ENCODE measurements at regions not wholly inside any gene's neighbourhood (a gene's known extent, or its start where the extent isn't known, plus 50 kb on each side); places are given as distances from the start of the nearest gene placed in this dataset.

DNA sequence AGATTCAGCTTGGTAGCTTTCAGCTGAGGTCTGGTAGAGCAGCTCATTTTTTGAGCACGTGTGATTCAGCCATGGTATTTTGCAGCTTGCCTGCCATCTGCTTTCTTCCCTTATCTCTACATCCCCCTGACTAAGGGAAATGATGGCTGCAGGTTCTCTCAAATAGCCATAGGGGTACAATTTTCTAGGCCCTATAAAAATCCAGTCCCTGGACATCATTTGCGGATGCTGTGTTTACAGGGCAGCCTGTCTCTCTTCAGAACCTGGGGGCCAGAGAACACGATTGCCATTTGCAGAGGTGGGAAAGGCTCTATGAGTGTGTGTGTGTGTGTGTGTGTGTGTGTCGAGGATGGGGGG lies 442.7 kb upstream of the MEIS1 start:
- no peaks in the 10 kb centered on the region for H3K36me3 ChIP-seq
- no peak overlapping the region for H3K4me3 ChIP-seq
- WGBS, 2 donors (ENCODE audit: low coverage in 1 of 2) = 48 to 54% methylated on average over 3 to 4 of the region's 4 CpGs
- no peak for DNase-seq
- TF ChIP-seq POLR2AphosphoS5 (IDR thresholded peaks at IDR 0.05) (no peak), POLR2A (IDR thresholded peaks at IDR 0.05) (no peak), EP300 (IDR thresholded peaks at IDR 0.05; ENCODE audit: low read depth) (no peak)
- TF ChIP-seq, protein P1, sequence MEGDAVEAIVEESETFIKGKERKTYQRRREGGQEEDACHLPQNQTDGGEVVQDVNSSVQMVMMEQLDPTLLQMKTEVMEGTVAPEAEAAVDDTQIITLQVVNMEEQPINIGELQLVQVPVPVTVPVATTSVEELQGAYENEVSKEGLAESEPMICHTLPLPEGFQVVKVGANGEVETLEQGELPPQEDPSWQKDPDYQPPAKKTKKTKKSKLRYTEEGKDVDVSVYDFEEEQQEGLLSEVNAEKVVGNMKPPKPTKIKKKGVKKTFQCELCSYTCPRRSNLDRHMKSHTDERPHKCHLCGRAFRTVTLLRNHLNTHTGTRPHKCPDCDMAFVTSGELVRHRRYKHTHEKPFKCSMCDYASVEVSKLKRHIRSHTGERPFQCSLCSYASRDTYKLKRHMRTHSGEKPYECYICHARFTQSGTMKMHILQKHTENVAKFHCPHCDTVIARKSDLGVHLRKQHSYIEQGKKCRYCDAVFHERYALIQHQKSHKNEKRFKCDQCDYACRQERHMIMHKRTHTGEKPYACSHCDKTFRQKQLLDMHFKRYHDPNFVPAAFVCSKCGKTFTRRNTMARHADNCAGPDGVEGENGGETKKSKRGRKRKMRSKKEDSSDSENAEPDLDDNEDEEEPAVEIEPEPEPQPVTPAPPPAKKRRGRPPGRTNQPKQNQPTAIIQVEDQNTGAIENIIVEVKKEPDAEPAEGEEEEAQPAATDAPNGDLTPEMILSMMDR (IDR thresholded peaks at IDR 0.05) = no peak
- no peaks in the 10 kb centered on the region for H3K9me3 ChIP-seq
- H3K4me1 ChIP-seq = no peaks in the 10 kb centered on the region
- no peaks in the 10 kb centered on the region for H3K27me3 ChIP-seq
- H3K27ac ChIP-seq = peak overlapping the region in 1 of 4 donors; percentile 34
- intact Hi-C loops (cut with DNase I; ENCODE audit: low total_unique reads) = no loop called here
- in situ Hi-C loops (cut with MboI; ENCODE audit: low pct_ligation_motif_present in 1 of 4, low pct_unique_long_range_greater_than_20kb in 1 of 4, low sequenced_read_pairs in 3 of 4) = no loop called here

- Histone ChIP-seq H3K27ac (peak overlapping the region in 1 of 4 donors; percentile 34), H3K36me3 (no peaks in the 10 kb centered on the region), H3K4me3 (no peak overlapping the region), H3K9me3 (no peaks in the 10 kb centered on the region), H3K4me1 (no peaks in the 10 kb centered on the region), H3K27me3 (no peaks in the 10 kb centered on the region)
- WGBS, 2 donors (ENCODE audit: low coverage in 1 of 2) = 27 to 34% methylated on average over 9 of the region's 9 CpGs
- no peak for TF ChIP-seq POLR2A (IDR thresholded peaks at IDR 0.05)
- TF ChIP-seq, protein P1 (IDR thresholded peaks at IDR 0.05) = no peak
- TF ChIP-seq POLR2AphosphoS5 (IDR thresholded peaks at IDR 0.05) = peak in 2 of 3 donors; percentile 9 to 27
- no peak for TF ChIP-seq EP300 (IDR thresholded peaks at IDR 0.05; ENCODE audit: low read depth)
- intact Hi-C loops (cut with DNase I; ENCODE audit: low total_unique reads) = no loop called here
- in situ Hi-C loops (cut with MboI; ENCODE audit: low pct_ligation_motif_present in 1 of 4, low pct_unique_long_range_greater_than_20kb in 1 of 4, low sequenced_read_pairs in 3 of 4) = no loop called here
- peak; percentile 9 for DNase-seq
Measured at GRCh38 chr2:65991381-65992197, 443.3 kb upstream of the MEIS1 start.

DNA sequence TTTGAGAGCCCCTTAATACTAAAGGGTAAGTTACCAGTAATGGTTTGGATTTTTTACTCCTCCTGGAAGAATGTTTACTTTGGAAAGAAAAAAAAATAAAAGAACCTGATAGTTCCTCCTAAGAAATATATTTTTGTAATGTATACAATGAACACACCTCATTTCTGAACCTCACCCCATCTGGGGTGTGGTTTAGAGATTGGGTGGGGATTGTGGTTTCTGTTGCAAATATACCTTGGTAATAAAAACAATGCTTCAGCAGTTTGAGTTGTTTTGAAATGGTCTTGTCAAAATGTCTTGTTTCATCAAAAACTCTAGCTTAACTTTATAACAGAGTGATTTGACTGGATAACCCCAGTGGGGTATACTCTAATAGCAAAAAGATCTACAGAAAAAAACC lies 448.9 kb upstream of the MEIS1 start:
- Histone ChIP-seq H3K36me3 (no peaks in the 10 kb centered on the region), H3K4me1 (no peaks in the 10 kb centered on the region), H3K27me3 (no peaks in the 10 kb centered on the region), H3K9me3 (no peaks in the 10 kb centered on the region), H3K4me3 (no peak overlapping the region), H3K27ac (no peak overlapping the region)
- no peak for TF ChIP-seq EP300 (IDR thresholded peaks at IDR 0.05; ENCODE audit: low read depth)
- TF ChIP-seq, protein P1 (IDR thresholded peaks at IDR 0.05) = no peak
- no peak for TF ChIP-seq POLR2AphosphoS5 (IDR thresholded peaks at IDR 0.05)
- TF ChIP-seq POLR2A (IDR thresholded peaks at IDR 0.05) = no peak
- in situ Hi-C loops (cut with MboI; ENCODE audit: low pct_ligation_motif_present in 1 of 4, low pct_unique_long_range_greater_than_20kb in 1 of 4, low sequenced_read_pairs in 3 of 4) = no loop called here
- intact Hi-C loops (cut with DNase I; ENCODE audit: low total_unique reads) = no loop called here
- no peak for DNase-seq

- Histone ChIP-seq H3K4me1 (no peaks in the 10 kb centered on the region), H3K4me3 (no peak overlapping the region), H3K36me3 (no peaks in the 10 kb centered on the region), H3K27ac (no peak overlapping the region), H3K9me3 (no peaks in the 10 kb centered on the region), H3K27me3 (no peaks in the 10 kb centered on the region)
- TF ChIP-seq POLR2A (IDR thresholded peaks at IDR 0.05) = no peak
- TF ChIP-seq POLR2AphosphoS5 (IDR thresholded peaks at IDR 0.05) = no peak
- TF ChIP-seq EP300 (IDR thresholded peaks at IDR 0.05; ENCODE audit: low read depth) = no peak
- TF ChIP-seq, protein P1 (IDR thresholded peaks at IDR 0.05) = no peak
- intact Hi-C loops (cut with DNase I; ENCODE audit: low total_unique reads) = no loop called here
- no peak for DNase-seq
- WGBS, 2 donors (ENCODE audit: low coverage in 1 of 2) = 76 to 91% methylated on average over 1 of the region's 1 CpG
- in situ Hi-C loops (cut with MboI; ENCODE audit: low pct_ligation_motif_present in 1 of 4, low pct_unique_long_range_greater_than_20kb in 1 of 4, low sequenced_read_pairs in 3 of 4) = no loop called here
Measured at GRCh38 chr2:65980531-65980930, 454.4 kb upstream of the MEIS1 start.
